Fibroblast of lung (primary cell): ENCODE measurements at regions not wholly inside any gene's neighbourhood (a gene's known extent, or its start where the extent isn't known, plus 50 kb on each side); places are given as distances from the start of the nearest gene placed in this dataset.

Source experiments
- DNase-seq, 2 donors: peaks; one replicate each; pipeline versions ENCODE4 v3.0.0 to v3.0.0-alpha.2; 2010; ENCODE audit warnings: low read depth in 2 of 2
- H2AFZ ChIP-seq: 2 replicates; pipeline ENCODE4 v1.5.1; 2012; ENCODE audit warnings: low read length, control low read depth, inconsistent platforms
- H3K27ac ChIP-seq: 2 replicates; pipeline ENCODE4 v1.5.1; 2011; ENCODE audit warnings: low read length, control low read depth; ENCODE audit not compliant: insufficient read depth
- H3K27me3 ChIP-seq: 2 replicates; pipeline ENCODE4 v1.5.1; 2011; ENCODE audit warnings: mild to moderate bottlenecking, low read length; ENCODE audit not compliant: control insufficient read depth, insufficient read depth
- H3K36me3 ChIP-seq: 2 replicates; pipeline ENCODE4 v1.5.1; 2011; ENCODE audit warnings: low read length; ENCODE audit not compliant: control insufficient read depth, insufficient read depth
- H3K4me1 ChIP-seq: 2 replicates; pipeline ENCODE4 v1.5.1; 2011; ENCODE audit warnings: low read length; ENCODE audit not compliant: control insufficient read depth, insufficient read depth; ENCODE audit errors: extremely low read depth
- H3K4me2 ChIP-seq: 2 replicates; pipeline ENCODE4 v1.5.1; 2011; ENCODE audit warnings: low read length, control low read depth; ENCODE audit not compliant: insufficient read depth; ENCODE audit errors: extremely low read depth
- H3K4me3 ChIP-seq, 4 experiments: fragments of 200-600 bp in 1 of 4; sonication (generic) in 1 of 4; replicated peaks in 1 of 4; 2 replicates each; pipeline ENCODE4 v1.5.1; 2011 to 2016; ENCODE audit warnings: low read length in 4 of 4, low read depth in 3 of 4, mild to moderate bottlenecking in 3 of 4, control low read depth in 2 of 4, inconsistent platforms in 1 of 4, mixed read lengths in 1 of 4; ENCODE audit not compliant: insufficient read depth in 1 of 4; ENCODE audit errors: control extremely low read depth in 1 of 4
- H3K79me2 ChIP-seq: 2 replicates; pipeline ENCODE4 v1.5.1; 2012; ENCODE audit warnings: mild to moderate bottlenecking, low read length, inconsistent platforms; ENCODE audit not compliant: control insufficient read depth, insufficient read depth
- H3K9ac ChIP-seq: 2 replicates; pipeline ENCODE4 v1.5.1; 2011; ENCODE audit warnings: mild to moderate bottlenecking, low read length, control low read depth; ENCODE audit not compliant: insufficient read depth
- H3K9me3 ChIP-seq: 2 replicates; pipeline ENCODE4 v1.5.1; 2012; ENCODE audit warnings: low read depth, low read length; ENCODE audit not compliant: control insufficient read depth, insufficient read depth
- H4K20me1 ChIP-seq: 2 replicates; pipeline ENCODE4 v1.5.1; 2011; ENCODE audit warnings: low read length; ENCODE audit not compliant: control insufficient read depth, insufficient read depth; ENCODE audit errors: extremely low read depth
- CTCF ChIP-seq, 2 donors: IDR thresholded peaks in 1 of 2; conservative IDR thresholded peaks in 1 of 2; 1 replicate in 1 of 2; 2 replicates in 1 of 2; pipeline ENCODE4 v1.5.1; 2011 to 2012; ENCODE audit warnings: low read length in 2 of 2, control low read depth in 1 of 2, inconsistent platforms in 1 of 2, low read depth in 1 of 2, mild to moderate bottlenecking in 1 of 2
- EZH2 ChIP-seq: IDR thresholded peaks from 2 replicates; pipeline ENCODE4 v1.5.1; 2012; ENCODE audit warnings: low read length, control low read depth, mild to moderate bottlenecking; ENCODE audit errors: missing control alignments

- Histone ChIP-seq H3K4me3 (no peak overlapping the region), H2AFZ (no peak overlapping the region), H3K27ac (no peak overlapping the region), H3K4me1 (no peaks in the 10 kb centered on the region), H3K9ac (no peak overlapping the region), H4K20me1 (no peaks in the 10 kb centered on the region), H3K4me2 (no peak overlapping the region), H3K36me3 (no peaks in the 10 kb centered on the region), H3K9me3 (no peaks in the 10 kb centered on the region), H3K27me3 (no peaks in the 10 kb centered on the region), H3K79me2 (no peaks in the 10 kb centered on the region)
- no peak for TF ChIP-seq EZH2
- TF ChIP-seq CTCF (conservative IDR thresholded peaks at IDR 0.05 in 1 of 2, IDR thresholded peaks at IDR 0.05 in 1 of 2; ENCODE audit: low read depth in 1 of 2, low read length in 2 of 2), result no peak
- DNase-seq, result no peak
Observed at GRCh38 chr17:79330229-79330628, 255.6 kb downstream of the ENGASE start.

- Histone ChIP-seq H3K4me1 (no peaks in the 10 kb centered on the region), H2AFZ (no peak overlapping the region), H3K4me2 (no peak overlapping the region), H3K4me3 (no peak overlapping the region), H3K79me2 (no peaks in the 10 kb centered on the region), H3K9me3 (no peaks in the 10 kb centered on the region), H3K27me3 (no peaks in the 10 kb centered on the region), H4K20me1 (no peaks in the 10 kb centered on the region), H3K27ac (no peak overlapping the region), H3K9ac (no peak overlapping the region), H3K36me3 (no peaks in the 10 kb centered on the region)
- TF ChIP-seq EZH2 (no peak), CTCF (conservative IDR thresholded peaks at IDR 0.05 in 1 of 2, IDR thresholded peaks at IDR 0.05 in 1 of 2; ENCODE audit: low read depth in 1 of 2, low read length in 2 of 2) (no peak)
- DNase-seq, result no peak
Observed at GRCh38 chr17:79326814-79327213, 252.2 kb downstream of the ENGASE start.

- no peaks in the 10 kb centered on the region for H3K36me3 ChIP-seq
- H3K4me3 ChIP-seq, result no peak overlapping the region
- H3K4me2 ChIP-seq, result no peak overlapping the region
- no peaks in the 10 kb centered on the region for H3K4me1 ChIP-seq
- H3K9me3 ChIP-seq, result no peaks in the 10 kb centered on the region
- H3K27me3 ChIP-seq, result no peaks in the 10 kb centered on the region
- TF ChIP-seq CTCF (conservative IDR thresholded peaks at IDR 0.05 in 1 of 2, IDR thresholded peaks at IDR 0.05 in 1 of 2; ENCODE audit: low read depth in 1 of 2, low read length in 2 of 2) (no peak), EZH2 (no peak)
- H3K27ac ChIP-seq, result no peak overlapping the region
- H3K9ac ChIP-seq, result no peak overlapping the region
- no peak overlapping the region for H2AFZ ChIP-seq
- peak in 1 of 2 donors; percentile 1 for DNase-seq
- H3K79me2 ChIP-seq, result no peaks in the 10 kb centered on the region
- no peaks in the 10 kb centered on the region for H4K20me1 ChIP-seq
Observed at GRCh38 chr17:79325709-79326430, 251.2 kb downstream of the ENGASE start.
